Lung (tissue), 11 donors: ENCODE measurements at regions not wholly inside any gene's neighbourhood (a gene's known extent, or its start where the extent isn't known, plus 50 kb on each side); places are given as distances from the start of the nearest gene placed in this dataset.

Experiments
- ATAC-seq: fragments of 200-7000 bp; cut with Tn5 transposase; one replicate; pipeline ENCODE4 v1.9.1; 2020; ENCODE audit warnings: moderate number of reproducible peaks; ENCODE audit not compliant: insufficient read depth, low FRiP score
- DNase-seq, 3 donors: peaks; one replicate each; pipeline ENCODE4 v3.0.0-alpha.2; 2013 to 2017
- H3K27ac ChIP-seq, 2 donors: one replicate each; pipeline ENCODE4 v1.5.1; 2013; ENCODE audit warnings: mild to moderate bottlenecking in 2 of 2, moderate library complexity in 2 of 2, control low read depth in 1 of 2, inconsistent platforms in 1 of 2, low read depth in 1 of 2, low read length in 1 of 2
- H3K27me3 ChIP-seq, 3 donors: one replicate each; pipeline ENCODE4 v1.5.1; 2013; ENCODE audit warnings: low read length in 2 of 3; ENCODE audit not compliant: control insufficient read depth in 3 of 3, insufficient read depth in 3 of 3
- H3K36me3 ChIP-seq, 4 donors: one replicate each; pipeline ENCODE4 v1.5.1; 2013; ENCODE audit warnings: low read length in 4 of 4, mild to moderate bottlenecking in 1 of 4, moderate library complexity in 1 of 4; ENCODE audit not compliant: control insufficient read depth in 4 of 4, insufficient read depth in 4 of 4
- H3K4me1 ChIP-seq, 5 donors: one replicate each; pipeline ENCODE4 v1.5.1; 2013; ENCODE audit warnings: low read length in 5 of 5, mild to moderate bottlenecking in 2 of 5, moderate library complexity in 1 of 5; ENCODE audit not compliant: control insufficient read depth in 5 of 5, insufficient read depth in 5 of 5
- H3K4me3 ChIP-seq: one replicate; pipeline ENCODE4 v1.5.1; 2013; ENCODE audit warnings: mild to moderate bottlenecking, control low read depth, moderate library complexity
- H3K9ac ChIP-seq, 2 donors: one replicate each; pipeline ENCODE4 v1.5.1; 2013; ENCODE audit warnings: low read length in 2 of 2, control low read depth in 1 of 2; ENCODE audit not compliant: insufficient read depth in 1 of 2
- H3K9me3 ChIP-seq, 4 donors: one replicate each; pipeline ENCODE4 v1.5.1; 2013; ENCODE audit warnings: low read length in 3 of 4, mild to moderate bottlenecking in 1 of 4, moderate library complexity in 1 of 4; ENCODE audit not compliant: control insufficient read depth in 4 of 4, insufficient read depth in 3 of 4
- WGBS, 2 donors: extraction: QIAGEN DNeasy Blood & Tissue Kit; methylation state at CpG; one replicate each; pipeline ENCODE4 v1.1.7; 2013; 5-methylcytosine and 5-hydroxymethylcytosine counted together
- TF ChIP-seq, protein P1 (sequence below): IDR thresholded peaks from 2 replicates; pipeline ENCODE4 v1.5.1; 2012; ENCODE audit warnings: mild to moderate bottlenecking; ENCODE audit errors: control extremely low read depth, extremely low read depth
- donor health status: control.
- donor health status: control.
- donor health status: Bipolar disorder and iron deficiency.
- donor health status: healthy.
- donor health status: DM: yes; HTN: yes; CAD: no.

DNA sequence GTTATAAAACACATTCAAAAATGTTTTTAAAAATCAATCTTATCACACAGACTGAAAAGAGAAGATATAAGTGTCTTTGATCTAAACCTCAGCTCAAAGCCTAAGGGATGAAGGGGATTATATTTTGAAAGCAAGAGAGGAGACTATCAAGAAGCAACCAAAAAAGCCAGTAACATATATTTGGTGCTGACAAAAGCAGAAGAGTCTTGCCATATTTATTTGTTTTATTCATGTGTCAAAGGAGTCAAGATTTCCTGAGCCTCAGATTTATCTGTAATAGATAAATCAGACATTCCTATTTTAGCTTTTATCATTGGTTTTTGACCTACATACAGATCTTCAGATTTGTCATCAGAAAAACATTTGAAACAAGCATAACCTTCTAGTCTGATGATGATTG, 798.6 kb upstream of the PCDH9 start:
- Histone ChIP-seq H3K36me3 (no peaks in the 10 kb centered on the region), H3K4me1 (no peaks in the 10 kb centered on the region), H3K4me3 (no peak overlapping the region), H3K9me3 (no peaks in the 10 kb centered on the region), H3K9ac (no peak overlapping the region), H3K27ac (no peak overlapping the region), H3K27me3 (no peaks in the 10 kb centered on the region)
- ATAC-seq = no peak
- TF ChIP-seq, protein P1, sequence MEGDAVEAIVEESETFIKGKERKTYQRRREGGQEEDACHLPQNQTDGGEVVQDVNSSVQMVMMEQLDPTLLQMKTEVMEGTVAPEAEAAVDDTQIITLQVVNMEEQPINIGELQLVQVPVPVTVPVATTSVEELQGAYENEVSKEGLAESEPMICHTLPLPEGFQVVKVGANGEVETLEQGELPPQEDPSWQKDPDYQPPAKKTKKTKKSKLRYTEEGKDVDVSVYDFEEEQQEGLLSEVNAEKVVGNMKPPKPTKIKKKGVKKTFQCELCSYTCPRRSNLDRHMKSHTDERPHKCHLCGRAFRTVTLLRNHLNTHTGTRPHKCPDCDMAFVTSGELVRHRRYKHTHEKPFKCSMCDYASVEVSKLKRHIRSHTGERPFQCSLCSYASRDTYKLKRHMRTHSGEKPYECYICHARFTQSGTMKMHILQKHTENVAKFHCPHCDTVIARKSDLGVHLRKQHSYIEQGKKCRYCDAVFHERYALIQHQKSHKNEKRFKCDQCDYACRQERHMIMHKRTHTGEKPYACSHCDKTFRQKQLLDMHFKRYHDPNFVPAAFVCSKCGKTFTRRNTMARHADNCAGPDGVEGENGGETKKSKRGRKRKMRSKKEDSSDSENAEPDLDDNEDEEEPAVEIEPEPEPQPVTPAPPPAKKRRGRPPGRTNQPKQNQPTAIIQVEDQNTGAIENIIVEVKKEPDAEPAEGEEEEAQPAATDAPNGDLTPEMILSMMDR = no peak
- no peak for DNase-seq

- H3K9me3 ChIP-seq = no peaks in the 10 kb centered on the region
- 82 to 85% methylated on average over 4 of the region's 4 CpGs for WGBS, 2 donors
- no peak for ATAC-seq
- TF ChIP-seq, protein P1 = no peak
- H3K36me3 ChIP-seq = no peaks in the 10 kb centered on the region
- DNase-seq = peak; percentile 12 to 25 (median 14)
- H3K27ac ChIP-seq = no peak overlapping the region
- H3K4me1 ChIP-seq = no peaks in the 10 kb centered on the region
- H3K27me3 ChIP-seq = no peaks in the 10 kb centered on the region
- no peak overlapping the region for H3K9ac ChIP-seq
- H3K4me3 ChIP-seq = no peak overlapping the region
These were observed 797.2 kb upstream of the PCDH9 start for GRCh38 chr13:68027306-68027705.

DNA sequence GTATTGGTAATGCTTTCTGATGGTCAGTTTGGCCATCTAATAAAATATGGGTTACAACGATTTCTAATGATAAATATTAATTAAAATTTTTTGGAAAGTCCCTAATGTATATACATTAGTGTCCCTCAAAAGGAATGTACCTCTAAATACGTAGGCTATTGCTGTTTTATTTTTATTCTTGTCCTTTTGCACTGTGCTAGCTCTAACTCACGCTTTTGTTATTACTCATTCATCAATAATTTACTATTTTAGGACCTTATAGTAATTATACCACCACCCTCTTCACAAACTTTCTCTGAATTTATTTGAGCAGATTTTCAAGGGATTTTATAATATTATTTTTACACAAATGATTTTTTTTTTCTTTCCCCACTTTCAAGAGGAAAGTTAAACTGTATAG, 795.9 kb upstream of the PCDH9 start:
- TF ChIP-seq, protein P1 = no peak
- H3K36me3 ChIP-seq = no peaks in the 10 kb centered on the region
- H3K27ac ChIP-seq = no peak overlapping the region
- no peak overlapping the region for H3K4me3 ChIP-seq
- no peak for DNase-seq
- H3K4me1 ChIP-seq = no peaks in the 10 kb centered on the region
- no peaks in the 10 kb centered on the region for H3K9me3 ChIP-seq
- 71 to 82% methylated on average over 3 of the region's 3 CpGs for WGBS, 2 donors
- H3K27me3 ChIP-seq = no peaks in the 10 kb centered on the region
- no peak overlapping the region for H3K9ac ChIP-seq
- no peak for ATAC-seq

DNA sequence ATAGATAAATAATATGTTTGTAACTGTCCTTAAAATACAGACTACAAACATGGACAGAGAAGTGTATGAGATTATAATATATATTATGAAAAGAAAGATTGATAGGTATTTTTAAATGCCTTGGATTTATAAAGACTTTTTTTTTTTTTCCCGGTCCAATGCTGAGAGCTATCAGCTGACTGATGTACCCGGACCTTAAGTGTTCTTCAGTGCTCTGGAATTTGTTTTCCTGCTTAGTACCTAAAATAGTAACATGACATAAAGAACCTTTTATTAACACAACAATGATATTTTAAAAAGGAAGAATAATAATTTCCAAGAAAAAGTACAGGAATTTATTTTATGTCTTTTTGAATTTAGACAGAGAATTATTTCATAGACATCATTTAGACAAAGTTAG, 795.5 kb upstream of the PCDH9 start:
- DNase-seq (no peak), ATAC-seq (no peak)
- Histone ChIP-seq H3K9me3 (no peaks in the 10 kb centered on the region), H3K4me1 (no peaks in the 10 kb centered on the region), H3K27ac (no peak overlapping the region), H3K27me3 (no peaks in the 10 kb centered on the region), H3K36me3 (no peaks in the 10 kb centered on the region), H3K9ac (no peak overlapping the region), H3K4me3 (no peak overlapping the region)
- TF ChIP-seq, protein P1 = no peak
- WGBS, 2 donors = 57 to 85% methylated on average over 2 of the region's 2 CpGs
